ENCODE measurements at regions not wholly inside any gene's neighbourhood (a gene's known extent, or its start where the extent isn't known, plus 50 kb on each side); places are given as distances from the start of the nearest gene placed in this dataset.

- no peak for DNase-seq
Observed at GRCh38 chr20:19929481-19930145, 87.5 kb upstream of the NAA20 start.

GRCh38 chr20:19930426-19930825 is 86.7 kb upstream of the NAA20 start:
- DNase-seq, result no peak

GRCh38 chr20:19932170-19932667 is 84.9 kb upstream of the NAA20 start:
- no peak for DNase-seq

GRCh38 chr20:19934792-19935491 is 82.2 kb upstream of the NAA20 start:
- DNase-seq, result peak; percentile 93

- peak; percentile 84 for DNase-seq
Observed at GRCh38 chr20:19935842-19936241, 81.3 kb upstream of the NAA20 start.

GRCh38 chr20:19936466-19937200 is 80.5 kb upstream of the NAA20 start:
- no peak for DNase-seq

GRCh38 chr20:19937218-19937617 is 79.9 kb upstream of the NAA20 start:
- no peak for DNase-seq

GRCh38 chr20:19937651-19938420 is 79.3 kb upstream of the NAA20 start:
- no peak for DNase-seq

- DNase-seq, result no peak
Observed at GRCh38 chr20:19938421-19939090, 78.6 kb upstream of the NAA20 start.

GRCh38 chr20:19940988-19941460 is 76.1 kb upstream of the NAA20 start:
- no peak for DNase-seq

- DNase-seq, result no peak
Observed at GRCh38 chr20:19942611-19943010, 74.6 kb upstream of the NAA20 start.

- no peak for DNase-seq
Observed at GRCh38 chr20:19943061-19943521, 74.1 kb upstream of the NAA20 start.

GRCh38 chr20:19944772-19945459 is 72.2 kb upstream of the NAA20 start:
- DNase-seq, result no peak

- DNase-seq, result no peak
Observed at GRCh38 chr20:19945732-19946670, 71.2 kb upstream of the NAA20 start.

GRCh38 chr20:19947611-19948264 is 69.4 kb upstream of the NAA20 start:
- DNase-seq, result no peak

GRCh38 chr20:19949195-19949867 is 67.8 kb upstream of the NAA20 start:
- DNase-seq, result no peak

GRCh38 chr20:19950042-19950441 is 67.1 kb upstream of the NAA20 start:
- no peak for DNase-seq

GRCh38 chr20:19952392-19952791 is 64.8 kb upstream of the NAA20 start:
- no peak for DNase-seq

- no peak for DNase-seq
Observed at GRCh38 chr20:19953606-19954005, 63.6 kb upstream of the NAA20 start.
